Left lung (tissue), 4 donors: ENCODE measurements at regions not wholly inside any gene's neighbourhood (a gene's known extent, or its start where the extent isn't known, plus 50 kb on each side); places are given as distances from the start of the nearest gene placed in this dataset.
"Not testable (repeated sequence)": the region's sequence is repeated elsewhere in the genome, so short reads cannot be mapped to it uniquely, and the experiment has no call there.

Source experiments
- ATAC-seq: fragments of 200-7000 bp; cut with Tn5 transposase; one replicate; pipeline ENCODE4 v1.9.1; 2020; ENCODE audit warnings: moderate library complexity
- DNase-seq, 4 donors: peaks; one replicate each; pipeline ENCODE4 v3.0.0-alpha.2; 2013 to 2020
- H3K27ac ChIP-seq, 2 donors: fragments of 200-600 bp; sonication (generic) in 1 of 2; one replicate each; pipeline versions ENCODE4 v1.5.0 to v1.8.0; 2020 to 2021
- H3K27me3 ChIP-seq, 2 donors: fragments of 200-600 bp; sonication (generic) in 1 of 2; one replicate each; pipeline versions ENCODE4 v1.5.0 to v1.8.0; 2020 to 2021
- H3K36me3 ChIP-seq, 2 donors: fragments of 200-600 bp; sonication (generic) in 1 of 2; one replicate each; pipeline versions ENCODE4 v1.5.0 to v1.8.0; 2020 to 2021
- H3K4me1 ChIP-seq, 2 donors: fragments of 200-600 bp; one replicate each; pipeline ENCODE4 v1.8.0; 2021
- H3K4me3 ChIP-seq, 2 donors: fragments of 200-600 bp; sonication (generic) in 1 of 2; one replicate each; pipeline versions ENCODE4 v1.5.0 to v1.8.0; 2020 to 2021; ENCODE audit warnings: mild to moderate bottlenecking in 1 of 2
- H3K9me3 ChIP-seq, 2 donors: fragments of 200-600 bp; sonication (generic) in 1 of 2; one replicate each; pipeline versions ENCODE4 v1.5.0 to v1.8.0; 2020 to 2021
- CTCF ChIP-seq, 2 donors: fragments of 200-600 bp; sonication (generic) in 1 of 2; IDR thresholded peaks; one replicate each; pipeline versions ENCODE4 v1.5.0 to v1.8.0; 2021; ENCODE audit warnings: antibody characterized with exemption in 2 of 2
- intact Hi-C, 2 donors: fragments of 100-400 bp; cut with DNase I; formaldehyde crosslinking; loops; one replicate each; pipeline versions ENCODE4 v1.11.2 to v1.14.2; 2022
- donor health status: DM: no; HTN: yes; CAD: no.
- donor health status: DM: no; HTN: no; CAD: no.

GRCh38 chr3:110324171-110324705 lies 747.4 kb upstream of the NECTIN3 start:
- H3K4me1 ChIP-seq = no peaks in the 10 kb centered on the region
- ATAC-seq = no peak
- no peaks in the 10 kb centered on the region for H3K36me3 ChIP-seq
- no peak for DNase-seq
- no peaks in the 10 kb centered on the region for H3K9me3 ChIP-seq
- intact Hi-C loops = no loop called here
- TF ChIP-seq CTCF (IDR thresholded peaks at IDR 0.05) = no peak
- H3K4me3 ChIP-seq = no peak overlapping the region
- H3K27ac ChIP-seq = no peak overlapping the region
- H3K27me3 ChIP-seq = no peaks in the 10 kb centered on the region

- H3K27ac ChIP-seq = no peak overlapping the region
- no peaks in the 10 kb centered on the region for H3K36me3 ChIP-seq
- H3K27me3 ChIP-seq = no peaks in the 10 kb centered on the region
- intact Hi-C loops = no loop called here
- no peaks in the 10 kb centered on the region for H3K4me1 ChIP-seq
- no peak for TF ChIP-seq CTCF (IDR thresholded peaks at IDR 0.05)
- DNase-seq (no peak), ATAC-seq (no peak)
- no peak overlapping the region for H3K4me3 ChIP-seq
- peaks cover 0 to 7% of the 10 kb centered on the region in 2 donors for H3K9me3 ChIP-seq
Observed at GRCh38 chr3:110327870-110328269, 743.7 kb upstream of the NECTIN3 start.

GRCh38 chr3:110331562-110331961 lies 740.1 kb upstream of the NECTIN3 start:
- H3K4me1 ChIP-seq, DNase-seq, H3K9me3 ChIP-seq, H3K27ac ChIP-seq, intact Hi-C loops, H3K27me3 ChIP-seq, H3K4me3 ChIP-seq, ATAC-seq, H3K36me3 ChIP-seq: not testable (repeated sequence)

GRCh38 chr3:110332629-110333028 lies 739.0 kb upstream of the NECTIN3 start:
- Histone ChIP-seq H3K27me3 (no peaks in the 10 kb centered on the region), H3K36me3 (no peaks in the 10 kb centered on the region), H3K4me1 (no peaks in the 10 kb centered on the region), H3K4me3 (no peak overlapping the region), H3K27ac (no peak overlapping the region), H3K9me3 (peaks cover 0 to 13% of the 10 kb centered on the region in 2 donors)
- intact Hi-C loops = no loop called here
- ATAC-seq (no peak), DNase-seq (peak in 1 of 4 donors; percentile 18)
- TF ChIP-seq CTCF (IDR thresholded peaks at IDR 0.05) = no peak

- DNase-seq = no peak
- H3K27me3 ChIP-seq = no peaks in the 10 kb centered on the region
- H3K4me1 ChIP-seq = no peaks in the 10 kb centered on the region
- no peak for TF ChIP-seq CTCF (IDR thresholded peaks at IDR 0.05)
- no peak overlapping the region for H3K4me3 ChIP-seq
- ATAC-seq = no peak
- H3K27ac ChIP-seq = no peak overlapping the region
- H3K9me3 ChIP-seq = peaks cover 0 to 4% of the 10 kb centered on the region in 2 donors
- H3K36me3 ChIP-seq = no peaks in the 10 kb centered on the region
- intact Hi-C loops = no loop called here
Observed at GRCh38 chr3:110341047-110341446, 730.6 kb upstream of the NECTIN3 start.

- H3K4me1 ChIP-seq = no peaks in the 10 kb centered on the region
- no peak for ATAC-seq
- no peaks in the 10 kb centered on the region for H3K36me3 ChIP-seq
- no peaks in the 10 kb centered on the region for H3K9me3 ChIP-seq
- no peak overlapping the region for H3K27ac ChIP-seq
- H3K27me3 ChIP-seq = no peaks in the 10 kb centered on the region
- H3K4me3 ChIP-seq = no peak overlapping the region
- TF ChIP-seq CTCF (IDR thresholded peaks at IDR 0.05) = no peak
- DNase-seq = no peak
- intact Hi-C loops = no loop called here
Observed at GRCh38 chr3:110343376-110343775, 728.2 kb upstream of the NECTIN3 start.
